GM19238 (cell line): ENCODE measurements at regions not wholly inside any gene's neighbourhood (a gene's known extent, or its start where the extent isn't known, plus 50 kb on each side); places are given as distances from the start of the nearest gene placed in this dataset.

Source experiments
- DNase-seq: peaks from one replicate; pipeline ENCODE4 v3.0.0; 2011; ENCODE audit warnings: low spot score; ENCODE audit not compliant: insufficient read length

GRCh38 chr2:207235621-207236020 is 69.9 kb upstream of the KLF7 start:
- DNase-seq: no peak

DNA sequence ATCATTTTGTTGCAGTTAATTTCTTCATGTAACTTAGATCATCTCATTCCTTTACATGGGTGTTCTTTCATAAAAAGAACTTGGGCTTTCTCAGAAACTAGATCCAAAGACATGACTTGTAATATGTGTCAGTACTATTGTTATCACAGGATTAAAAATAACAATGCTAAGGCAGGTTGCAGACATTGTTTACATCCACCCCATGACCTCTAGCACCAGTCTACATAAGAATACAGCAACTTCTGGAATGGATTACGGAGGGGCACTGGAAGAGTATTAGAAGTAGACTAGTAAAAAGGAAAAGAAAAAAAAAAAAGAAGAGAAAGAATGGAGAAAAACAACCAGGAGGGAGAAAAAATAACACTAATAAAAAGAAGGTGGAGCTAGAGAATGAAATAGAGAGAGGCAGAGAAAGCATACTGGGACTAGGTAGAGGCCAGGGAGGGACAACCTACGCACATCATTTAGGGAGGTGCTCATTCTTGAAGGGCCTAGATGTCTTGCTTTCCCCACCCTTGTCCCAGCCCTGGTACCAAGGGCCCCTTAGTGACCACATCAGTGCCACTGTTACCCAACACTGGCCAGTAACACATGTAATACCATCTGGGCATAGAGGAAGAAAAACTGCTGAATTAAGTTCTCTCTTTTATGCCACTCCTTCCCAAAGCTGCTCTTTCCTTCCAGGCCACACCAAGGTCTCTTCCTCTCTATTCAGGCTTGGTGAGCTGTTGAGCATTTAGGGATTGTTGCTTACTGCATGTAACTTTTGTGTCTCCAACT is 70.6 kb upstream of the KLF7 start:
- DNase-seq: no peak

DNA sequence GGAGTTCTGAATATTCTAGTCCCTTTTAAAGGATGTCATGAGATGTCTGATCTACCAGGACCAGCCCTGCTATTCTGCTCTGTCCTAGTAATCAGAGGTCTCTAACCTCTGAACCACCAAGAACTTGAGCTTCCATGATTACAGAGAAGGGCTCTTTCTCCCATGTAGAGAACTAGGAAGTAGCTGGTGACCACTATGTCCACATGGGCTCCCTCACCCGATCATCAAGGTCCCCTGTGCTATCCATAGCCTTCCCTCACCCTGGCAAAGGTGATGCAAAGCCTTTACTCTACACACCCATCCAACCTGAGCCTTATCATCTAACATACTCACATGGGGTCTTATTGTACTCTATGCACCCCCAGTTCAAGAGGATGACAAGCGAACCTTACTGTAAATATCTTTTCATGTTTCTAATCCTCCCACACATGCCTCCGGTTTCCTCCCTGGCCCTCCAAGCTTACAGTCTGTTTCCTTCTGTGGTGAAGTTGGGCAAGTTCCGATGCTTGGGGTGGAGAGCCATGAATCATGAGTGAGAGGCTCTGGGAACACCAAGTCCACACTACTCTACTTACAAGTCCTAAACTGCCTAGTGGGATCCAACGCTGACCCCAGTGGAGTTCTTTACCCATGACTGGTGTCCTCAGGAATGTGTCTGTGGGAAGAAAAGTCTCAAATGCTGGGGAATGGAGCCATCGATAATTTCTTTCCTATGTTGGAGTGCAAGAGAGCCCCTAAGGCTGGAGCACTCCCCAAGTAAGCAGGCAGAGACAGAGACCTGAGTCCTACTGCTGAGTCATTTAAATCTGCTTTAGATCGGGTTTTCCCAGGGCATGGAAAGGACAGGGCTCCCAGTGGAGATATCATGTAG is 73.3 kb upstream of the KLF7 start:
- DNase-seq: no peak

GRCh38 chr2:207239754-207240494 is 74.2 kb upstream of the KLF7 start:
- DNase-seq: no peak

- no peak for DNase-seq
These were observed 74.9 kb upstream of the KLF7 start for GRCh38 chr2:207240649-207241048.

- DNase-seq: no peak
These were observed 75.5 kb upstream of the KLF7 start for GRCh38 chr2:207241198-207241597.

- no peak for DNase-seq
These were observed 77.9 kb upstream of the KLF7 start for GRCh38 chr2:207243601-207244000.

DNA sequence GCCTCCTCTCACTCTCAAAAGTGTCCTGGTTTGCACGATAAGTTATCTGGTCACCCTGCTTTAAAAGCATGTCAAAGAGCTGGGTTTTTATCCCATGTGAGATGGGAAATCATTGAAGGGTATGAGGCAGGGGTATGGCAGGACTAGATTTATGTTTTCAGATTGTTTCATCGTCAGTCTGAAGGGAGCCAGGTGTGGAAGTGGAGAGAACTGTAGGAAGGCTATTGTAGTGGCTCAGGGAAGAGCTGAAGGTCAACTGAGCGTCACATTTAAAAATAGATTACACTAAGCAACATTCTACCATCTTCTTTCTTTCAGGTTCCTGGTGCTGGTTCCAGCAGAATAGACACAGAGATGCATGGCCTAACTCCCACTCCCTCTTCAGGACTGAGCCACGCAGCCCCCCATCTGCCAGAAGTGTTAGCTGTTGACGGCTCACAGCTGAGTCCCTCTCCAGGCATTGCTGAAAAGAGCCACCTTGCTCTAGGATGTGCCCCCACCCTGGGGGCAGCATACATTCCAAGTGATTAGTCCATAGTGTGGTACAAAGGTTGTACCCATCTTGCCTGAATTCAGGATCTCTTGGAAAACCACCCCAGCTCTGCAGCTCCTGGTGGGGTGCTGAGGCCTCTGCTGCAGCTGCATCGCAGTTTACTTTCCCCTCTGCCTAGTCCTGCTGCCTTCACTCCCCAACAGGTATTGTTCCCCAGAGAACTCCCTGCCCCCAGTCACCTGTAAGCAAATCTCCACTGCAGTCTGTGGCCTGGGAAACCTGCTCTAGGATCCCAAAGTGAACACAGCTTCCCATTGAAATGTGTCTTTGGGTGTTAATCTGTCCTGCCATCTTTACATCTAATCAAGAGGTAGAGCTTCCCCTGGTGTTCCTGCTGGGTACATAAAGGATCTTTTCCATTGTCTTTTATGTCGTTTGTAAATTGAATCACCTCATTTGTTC is 79.5 kb upstream of the KLF7 start:
- DNase-seq: no peak

- no peak for DNase-seq
These were observed 83.1 kb upstream of the KLF7 start for GRCh38 chr2:207248702-207249377.

DNA sequence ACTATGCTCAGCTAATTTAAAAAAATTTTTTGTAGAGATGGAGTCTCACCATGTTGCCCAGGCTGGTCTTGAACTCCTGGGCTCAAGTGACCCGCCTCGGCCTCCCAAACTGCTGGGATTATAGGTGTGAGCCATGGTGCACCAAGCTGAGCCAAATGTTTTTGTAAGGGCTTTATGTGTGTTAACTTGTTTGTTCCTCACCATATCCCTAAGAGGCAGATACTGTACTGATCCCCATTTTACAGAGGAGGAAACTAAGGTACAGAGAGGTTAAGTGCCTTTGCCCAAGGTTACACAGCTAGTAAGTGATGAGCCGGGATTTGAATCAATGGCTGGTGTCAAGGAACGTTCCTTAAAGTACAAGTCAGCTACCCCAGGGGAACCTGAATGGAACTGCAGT is 85.3 kb upstream of the KLF7 start:
- DNase-seq: no peak

DNA sequence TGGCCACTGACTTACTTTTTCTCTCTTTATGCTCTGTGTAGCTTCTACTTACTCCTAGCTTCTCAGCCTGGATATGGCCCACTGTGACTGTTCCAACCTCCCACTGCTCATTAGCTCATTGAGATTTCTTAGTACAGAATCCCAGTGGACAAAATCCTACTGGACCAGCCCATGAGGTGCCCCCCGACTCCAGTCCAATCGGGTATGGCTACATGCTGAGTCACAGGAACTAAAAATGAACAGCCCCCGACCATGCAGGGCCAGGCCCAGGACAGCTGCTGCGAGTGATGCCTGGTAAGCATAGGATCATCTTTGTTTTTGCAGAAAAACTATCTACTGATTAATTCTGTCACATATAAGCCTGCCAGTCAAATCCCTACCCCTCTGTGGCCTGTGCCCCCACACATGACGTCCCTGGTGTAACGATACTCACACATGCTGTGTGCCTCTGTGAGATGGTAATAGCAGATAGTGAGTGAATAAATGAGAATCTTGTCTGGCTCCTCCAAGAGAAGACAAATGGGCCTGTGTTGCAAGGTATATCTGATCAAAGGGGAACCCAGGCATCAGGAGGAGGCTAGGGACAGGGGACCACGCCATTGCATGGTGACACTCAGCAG is 85.9 kb upstream of the KLF7 start:
- no peak for DNase-seq

- no peak for DNase-seq
These were observed 86.7 kb upstream of the KLF7 start for GRCh38 chr2:207252416-207252815.

DNA sequence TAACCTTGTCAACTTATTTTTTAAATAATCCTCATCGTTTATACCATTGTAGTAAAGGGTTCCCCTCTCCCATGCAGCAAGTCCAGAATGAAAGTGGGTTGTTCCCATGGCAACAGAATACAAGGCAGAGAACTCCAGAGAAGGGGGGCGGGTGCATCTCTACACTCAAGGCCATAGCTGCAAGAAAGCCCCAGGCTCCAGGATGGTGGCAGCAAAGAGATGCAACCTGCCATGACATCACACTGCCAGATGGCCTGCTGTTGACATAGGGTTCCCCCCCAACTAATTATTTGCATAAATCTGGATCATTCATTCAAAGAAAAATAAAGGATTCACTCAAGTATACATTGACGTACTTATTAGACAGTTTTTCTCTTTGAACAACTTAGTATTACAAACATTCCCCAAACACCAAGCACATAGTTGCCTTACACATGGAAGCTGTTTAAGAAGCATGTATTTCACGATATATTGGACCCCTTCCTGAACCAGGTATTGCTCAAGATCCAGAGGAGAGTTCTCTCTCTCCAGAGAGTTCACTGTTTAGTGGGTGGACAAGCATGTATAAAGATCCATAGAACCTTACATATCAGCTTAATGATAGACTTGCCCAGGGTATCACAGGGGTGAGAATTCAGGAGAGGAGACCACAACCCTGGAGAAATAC is 87.4 kb upstream of the KLF7 start:
- DNase-seq: no peak

- DNase-seq: no peak
These were observed 88.1 kb upstream of the KLF7 start for GRCh38 chr2:207253666-207254345.

DNA sequence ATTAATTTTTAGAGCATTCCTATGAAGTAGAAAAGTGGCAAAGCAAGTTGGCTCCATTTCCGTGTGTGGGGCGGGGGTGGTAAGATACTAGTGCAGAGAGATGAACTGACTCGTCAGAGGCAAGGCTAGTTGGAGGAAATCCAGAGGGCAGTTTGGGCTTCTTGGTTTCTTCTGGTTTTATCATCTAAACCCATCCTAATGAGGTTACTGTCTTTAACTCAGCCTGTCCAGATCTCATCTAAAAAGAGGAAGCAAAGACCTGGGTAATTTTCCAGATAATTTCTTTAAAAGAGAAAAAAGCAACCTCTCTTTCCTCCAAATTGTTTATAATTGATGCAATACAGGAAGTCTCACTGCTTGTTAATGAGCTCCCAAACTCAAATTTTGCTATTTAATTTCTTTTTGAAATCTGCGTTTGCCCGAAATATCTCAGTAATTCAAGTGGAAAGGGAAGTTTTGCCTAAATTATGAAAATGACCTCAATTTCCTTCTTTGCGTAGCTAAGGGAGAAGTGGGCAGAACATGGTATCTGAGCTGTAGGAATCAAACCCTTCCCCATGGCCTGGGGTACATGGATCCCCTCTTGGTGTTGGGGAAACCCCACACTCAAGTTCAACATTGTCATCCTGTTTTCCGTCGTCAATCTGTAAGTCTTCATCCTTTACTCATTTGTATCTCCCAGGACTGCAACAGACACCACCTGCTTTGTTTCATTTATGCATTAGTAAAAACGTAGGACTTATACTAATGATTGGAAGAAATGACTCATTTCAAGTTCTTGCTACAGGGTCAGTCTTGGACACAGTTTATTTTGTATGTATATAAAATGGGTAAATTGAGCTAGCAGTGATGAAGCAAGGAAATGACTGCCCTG is 89.1 kb upstream of the KLF7 start:
- DNase-seq: no peak

- DNase-seq: no peak
These were observed 90.1 kb upstream of the KLF7 start for GRCh38 chr2:207255565-207256470.
